HG03520 (cell line): ENCODE measurements at regions not wholly inside any gene's neighbourhood (a gene's known extent, or its start where the extent isn't known, plus 50 kb on each side); places are given as distances from the start of the nearest gene placed in this dataset.

Experiments
- ATAC-seq: cut with Tn5 transposase; IDR thresholded peaks from one replicate; pipeline ENCODE4 v1.9.1; 2021; ENCODE audit warnings: mild to moderate bottlenecking, moderate library complexity; ENCODE audit not compliant: unreplicated experiment

- no peak for ATAC-seq
Measured at GRCh38 chr10:104505521-104506042, 135.5 kb upstream of the SORCS3 start.

GRCh38 chr10:104509981-104510380 is 131.1 kb upstream of the SORCS3 start:
- no peak for ATAC-seq

DNA sequence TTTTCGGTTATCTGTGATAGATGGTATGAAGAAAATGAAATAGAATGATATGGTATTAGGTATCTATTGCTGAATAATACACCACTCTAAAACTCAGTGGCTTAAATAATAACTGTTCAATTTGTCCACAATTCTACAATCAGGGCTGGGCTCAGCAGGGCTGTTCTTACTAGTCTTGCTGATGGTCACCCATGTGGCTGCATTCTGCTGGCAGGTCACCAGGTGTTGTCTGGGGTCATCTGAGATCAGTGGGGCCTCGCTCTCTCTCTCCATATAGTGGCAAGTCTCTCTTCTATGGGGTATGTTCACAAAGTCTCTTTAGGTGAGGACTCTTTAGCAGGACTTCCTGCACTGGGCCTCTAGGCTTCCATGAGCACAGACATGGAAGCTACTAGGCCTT is 130.4 kb upstream of the SORCS3 start:
- no peak for ATAC-seq

DNA sequence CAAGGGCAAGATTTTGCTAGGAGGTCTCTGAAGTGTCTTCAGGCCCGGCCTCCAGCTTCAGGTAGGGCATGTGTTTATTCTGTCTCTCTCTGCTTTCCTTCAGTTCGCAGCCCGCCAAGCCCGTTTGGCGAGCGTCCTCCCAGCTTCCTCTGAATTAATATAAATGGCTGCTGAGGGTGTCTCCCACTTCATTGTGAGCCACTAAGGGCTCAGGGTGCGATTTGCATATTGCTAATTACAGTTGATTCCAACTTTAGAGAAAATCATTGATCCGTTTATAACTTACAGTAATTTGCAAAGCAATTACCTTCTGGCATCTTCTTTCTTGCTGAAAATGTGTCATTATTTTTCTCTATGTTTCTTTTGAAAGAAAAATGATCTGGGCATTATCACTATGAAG is 128.3 kb upstream of the SORCS3 start:
- ATAC-seq = no peak

DNA sequence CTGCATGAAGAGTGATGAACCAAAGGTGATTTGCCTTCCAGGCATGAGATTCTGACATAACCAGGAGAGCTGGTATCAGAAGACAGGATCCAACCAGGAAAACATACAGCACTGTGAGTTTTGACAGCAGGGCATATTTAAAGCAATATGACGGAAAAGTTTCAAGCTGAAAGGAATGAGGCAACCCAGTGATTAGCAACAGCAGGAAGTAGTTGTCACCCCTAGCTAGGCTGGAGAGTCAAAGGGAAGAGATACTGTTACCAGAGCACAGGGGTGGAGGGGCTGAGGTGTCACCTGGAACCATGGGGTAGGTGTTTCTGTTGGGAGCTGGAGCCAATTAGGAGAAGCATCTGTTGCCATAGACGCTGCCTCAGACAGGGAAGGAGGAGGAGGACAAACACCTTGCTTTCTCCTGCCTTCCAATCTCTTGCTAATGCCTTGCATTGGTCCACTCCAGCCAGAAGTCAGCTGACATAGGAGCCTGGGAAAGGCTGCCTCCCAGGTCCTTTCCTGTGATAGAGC is 125.4 kb upstream of the SORCS3 start:
- no peak for ATAC-seq

- ATAC-seq = no peak
Measured at GRCh38 chr10:104516986-104517385, 124.1 kb upstream of the SORCS3 start.

GRCh38 chr10:104517946-104518345 is 123.1 kb upstream of the SORCS3 start:
- ATAC-seq = no peak

GRCh38 chr10:104518891-104519290 is 122.2 kb upstream of the SORCS3 start:
- no peak for ATAC-seq

- ATAC-seq = no peak
Measured at GRCh38 chr10:104520653-104521052, 120.4 kb upstream of the SORCS3 start.

- no peak for ATAC-seq
Measured at GRCh38 chr10:104521901-104522694, 119.0 kb upstream of the SORCS3 start.

GRCh38 chr10:104526188-104526587 is 114.9 kb upstream of the SORCS3 start:
- ATAC-seq = no peak

GRCh38 chr10:104527013-104527412 is 114.1 kb upstream of the SORCS3 start:
- no peak for ATAC-seq

DNA sequence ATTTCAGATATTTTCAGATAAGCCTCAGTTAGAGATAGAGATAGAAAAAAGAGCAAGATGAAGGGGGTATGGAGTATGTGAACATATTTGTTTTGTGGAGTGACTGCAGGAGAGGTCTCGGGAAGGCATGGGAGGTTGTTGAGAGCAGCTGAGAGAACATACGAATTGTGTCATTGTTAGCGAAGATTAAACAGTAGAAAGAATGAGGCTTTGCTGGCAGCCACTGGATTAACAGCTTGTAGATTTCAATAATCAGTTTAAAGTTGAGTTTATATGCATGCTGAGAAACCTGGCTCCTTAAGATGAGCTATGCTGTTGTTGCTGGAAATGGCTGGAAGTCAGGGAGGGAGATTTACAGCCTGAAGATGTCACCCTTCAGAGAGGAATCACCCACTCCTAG is 100.9 kb upstream of the SORCS3 start:
- no peak for ATAC-seq

GRCh38 chr10:104541820-104542219 is 99.3 kb upstream of the SORCS3 start:
- ATAC-seq = no peak

DNA sequence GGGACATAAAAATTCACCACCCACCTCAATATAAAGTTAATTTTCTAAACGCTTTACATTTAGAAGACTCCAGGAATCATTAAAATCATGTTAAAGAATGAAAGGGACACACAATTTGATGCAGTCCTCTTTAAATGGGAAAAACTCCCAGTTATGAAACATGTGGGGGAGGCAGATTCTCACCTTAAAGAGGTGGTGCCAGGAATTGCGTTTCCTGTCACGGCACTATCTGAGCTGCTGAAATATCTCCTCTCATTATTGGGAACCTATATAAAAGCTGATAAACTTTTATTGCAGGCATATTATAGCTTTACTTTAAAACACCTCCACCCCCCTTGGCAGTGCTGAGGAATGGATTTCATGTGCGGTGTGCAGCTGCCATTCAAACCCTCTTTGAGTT is 94.8 kb upstream of the SORCS3 start:
- ATAC-seq = no peak

DNA sequence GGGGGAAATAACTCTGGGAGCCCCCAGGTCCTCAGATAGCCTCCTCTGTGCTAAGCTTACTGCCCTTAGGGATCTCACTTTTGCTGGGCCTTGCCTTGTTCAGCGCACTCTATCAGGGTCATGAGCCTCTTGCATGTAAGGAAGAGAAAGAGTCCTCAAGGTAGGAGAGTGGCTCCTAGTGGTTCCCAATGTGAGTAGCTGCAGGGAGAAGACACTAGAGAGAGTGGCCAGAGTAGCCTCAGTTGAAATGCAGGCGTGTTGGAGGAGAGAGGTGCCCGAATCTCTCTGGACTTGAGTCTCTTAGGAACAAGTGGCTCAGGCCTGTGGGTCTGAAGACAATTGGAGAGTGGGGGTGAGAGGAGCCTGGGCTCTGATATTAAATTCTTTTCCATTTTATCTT is 94.3 kb upstream of the SORCS3 start:
- ATAC-seq = no peak

DNA sequence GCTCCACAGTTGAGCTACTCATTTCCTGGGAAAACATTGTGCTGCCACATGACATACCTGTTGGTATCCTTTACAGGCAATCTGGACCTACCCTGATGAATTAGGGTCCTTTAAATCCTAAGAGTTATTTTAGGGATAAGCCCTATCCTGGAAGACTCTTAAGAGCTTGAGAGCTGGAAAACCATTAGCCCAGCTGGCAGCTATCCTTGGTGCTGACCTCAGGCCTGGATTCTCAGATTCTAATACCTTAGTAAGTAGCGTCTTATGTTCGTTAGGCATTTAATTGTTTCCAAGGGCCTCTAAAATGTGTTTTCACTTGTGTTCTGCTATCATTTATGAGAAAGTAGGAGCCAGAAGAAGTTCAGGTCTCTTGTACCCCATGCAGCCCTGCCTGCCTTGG is 93.0 kb upstream of the SORCS3 start:
- ATAC-seq = no peak

DNA sequence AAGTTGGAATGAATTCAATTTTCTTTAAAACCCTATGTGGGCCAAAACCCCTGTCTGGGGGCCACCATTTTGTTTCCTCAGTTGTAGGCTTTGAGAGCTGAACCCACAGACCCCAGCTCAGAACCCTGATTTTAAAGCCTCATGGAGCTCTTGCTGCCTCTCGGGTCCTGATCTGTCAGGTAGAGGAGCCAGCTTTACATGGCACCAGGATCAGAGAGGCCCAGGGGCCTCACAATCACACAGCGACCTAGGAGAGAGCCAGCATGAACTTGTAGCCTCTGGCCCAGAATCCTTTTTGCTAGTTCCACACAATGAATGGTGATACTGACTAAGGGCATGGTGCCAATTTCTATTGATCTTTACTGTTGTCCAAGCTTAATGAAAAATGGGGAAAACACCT is 84.3 kb upstream of the SORCS3 start:
- no peak for ATAC-seq

DNA sequence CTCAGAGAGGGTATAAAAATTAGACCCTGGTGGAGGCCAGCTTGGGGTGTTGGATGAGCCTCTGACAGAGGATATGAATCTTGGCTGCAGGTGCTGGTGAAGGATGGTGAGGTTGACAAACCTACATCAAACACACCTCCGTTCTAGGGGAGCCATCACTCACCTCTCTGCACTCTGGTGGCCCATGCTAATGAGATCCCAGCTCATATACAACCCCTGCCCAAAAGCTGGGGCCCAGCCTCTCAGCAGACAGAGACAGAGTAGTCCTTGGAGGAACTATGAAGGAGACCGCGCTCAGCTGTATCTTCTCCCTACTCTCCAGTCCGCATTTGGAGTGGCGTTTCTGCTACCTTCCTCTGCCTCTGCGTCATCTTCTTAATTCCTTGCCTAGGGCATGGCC is 83.1 kb upstream of the SORCS3 start:
- ATAC-seq = no peak

- no peak for ATAC-seq
Measured at GRCh38 chr10:104559935-104560334, 81.2 kb upstream of the SORCS3 start.

DNA sequence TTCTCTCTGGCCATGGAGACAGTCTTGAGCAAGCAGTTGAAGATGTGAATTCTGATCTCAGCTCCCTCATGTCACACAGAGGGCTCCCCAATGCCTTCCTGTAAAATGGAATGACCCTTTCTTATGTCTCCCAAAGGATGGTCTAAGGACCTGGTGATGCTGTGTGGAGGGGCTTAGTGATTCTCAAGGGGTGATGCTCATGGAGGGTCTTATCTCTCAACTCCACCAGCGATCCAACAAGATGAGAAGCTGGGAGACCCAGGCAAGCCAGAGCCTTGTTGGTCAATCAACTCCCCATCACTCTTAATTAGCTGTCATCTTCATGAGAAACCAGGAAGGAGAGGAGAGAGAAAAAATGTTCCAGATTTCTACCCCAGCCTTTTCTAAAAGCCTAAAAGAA is 78.0 kb upstream of the SORCS3 start:
- ATAC-seq = no peak

DNA sequence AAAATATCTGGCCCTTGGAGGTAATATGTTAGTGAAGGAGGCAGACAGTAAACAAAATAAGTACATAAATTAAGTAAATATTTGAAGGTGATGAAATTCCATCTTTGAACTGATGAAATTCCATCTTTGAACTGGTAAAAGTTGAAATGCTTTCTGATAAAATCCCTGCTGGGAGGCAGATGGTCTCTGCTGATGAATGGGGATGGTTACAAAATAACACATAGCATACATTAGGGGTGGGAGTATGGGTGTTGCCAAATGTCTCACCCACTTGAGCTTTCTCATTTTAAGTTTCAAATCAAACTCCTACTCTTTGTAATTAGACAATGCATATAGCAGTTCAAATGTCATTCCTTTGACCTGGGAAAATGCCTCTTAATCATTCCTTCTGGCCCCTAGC is 77.5 kb upstream of the SORCS3 start:
- ATAC-seq = no peak

GRCh38 chr10:104574427-104574826 is 66.7 kb upstream of the SORCS3 start:
- no peak for ATAC-seq
